ENCODE measurements at regions not wholly inside any gene's neighbourhood (a gene's known extent, or its start where the extent isn't known, plus 50 kb on each side); places are given as distances from the start of the nearest gene placed in this dataset.

GRCh38 chr1:90512441-90512840 lies 204.7 kb downstream of the BARHL2 start:
- TF ChIP-seq CTCF (IDR thresholded peaks at IDR 0.05; ENCODE audit: low read depth, low read length) (no peak), EZH2phosphoT487 (IDR thresholded peaks at IDR 0.05; ENCODE audit: low read depth) (no peak)

All from OCI-LY3 (cell line).